ENCODE measurements at regions not wholly inside any gene's neighbourhood (a gene's known extent, or its start where the extent isn't known, plus 50 kb on each side); places are given as distances from the start of the nearest gene placed in this dataset.

DNA sequence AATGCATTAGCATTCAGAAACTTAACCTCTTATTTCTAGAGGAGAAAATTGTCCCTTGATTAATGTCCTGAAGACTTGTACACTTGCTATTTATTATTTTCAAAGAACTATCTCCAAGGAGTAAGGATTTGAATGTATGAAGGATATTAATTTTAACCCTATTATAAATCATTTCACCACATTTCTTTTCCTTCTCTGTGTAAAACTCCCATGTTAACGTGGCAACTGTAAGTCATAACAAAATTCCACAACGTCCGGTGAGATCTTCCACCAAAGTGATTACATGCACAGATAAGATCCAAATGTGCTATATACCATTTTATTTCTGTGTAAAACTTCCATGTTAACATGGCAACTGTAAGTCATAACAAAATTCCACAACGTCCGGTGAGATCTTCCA, 229.1 kb upstream of the ARHGEF26 start:
- Histone ChIP-seq H3K4me3 (ENCODE audit: control extremely low read depth in 1 of 5, extremely low read depth in 1 of 5, insufficient read depth in 1 of 5, low read depth in 2 of 5, low read length in 4 of 5) (no peak overlapping the region), H3K36me3 (replicated peaks in 1 of 2; ENCODE audit: control extremely low read depth in 1 of 2, control insufficient read depth in 1 of 2, extremely low read depth in 1 of 2, insufficient read depth in 2 of 2, low read length in 1 of 2) (no peaks in the 10 kb centered on the region), H2AFZ (ENCODE audit: insufficient read depth, low read depth, low read length, poor library complexity, severe bottlenecking) (no peak overlapping the region), H3K79me2 (ENCODE audit: control insufficient read depth, insufficient read depth, low read length) (no peaks in the 10 kb centered on the region), H4K20me1 (ENCODE audit: control insufficient read depth, insufficient read depth, low read length, poor library complexity, severe bottlenecking) (no peaks in the 10 kb centered on the region), H3K27ac (ENCODE audit: low read length in 2 of 2) (no peak overlapping the region), H3K9me3 (ENCODE audit: control extremely low read depth in 1 of 3, control insufficient read depth in 2 of 3, insufficient read depth in 1 of 3, low read length in 2 of 3) (no peaks in the 10 kb centered on the region), H3K27me3 (replicated peaks in 1 of 4; ENCODE audit: control extremely low read depth in 1 of 4, control insufficient read depth in 3 of 4, insufficient read depth in 4 of 4, low read length in 3 of 4) (no peaks in the 10 kb centered on the region), H3K4me2 (replicated peaks; ENCODE audit: low read depth, low read length, poor library complexity, severe bottlenecking) (no peak overlapping the region), H3K4me1 (ENCODE audit: control insufficient read depth in 2 of 2, insufficient read depth in 2 of 2, low read length in 2 of 2) (no peaks in the 10 kb centered on the region), H3K9ac (ENCODE audit: low read length) (no peak overlapping the region)
- Mint-ChIP-seq H3K4me1 (no peaks in the 10 kb centered on the region), H3K4me3 (no peak overlapping the region), H3K9me3 (ENCODE audit: insufficient read depth) (no peaks in the 10 kb centered on the region), H3K27me3 (no peaks in the 10 kb centered on the region), H3K27ac (no peak overlapping the region)
- TF ChIP-seq EZH2 (IDR thresholded peaks at IDR 0.05; ENCODE audit: borderline replicate concordance, insufficient read depth, low read depth, low read length, poor library complexity, severe bottlenecking) (no peak), CTCF (IDR thresholded peaks at IDR 0.05) (no peak)
- ATAC-seq (ENCODE audit: low read depth) (no peak), DNase-seq (no peak)
- 55% methylated on average over 5 of the region's 5 CpGs for WGBS (ENCODE audit: insufficient coverage)
- CTCF ChIA-PET = no interaction called here
- POLR2A ChIA-PET = no interaction called here
- intact Hi-C loops (cut with micrococcal nuclease) = no loop called here

DNA sequence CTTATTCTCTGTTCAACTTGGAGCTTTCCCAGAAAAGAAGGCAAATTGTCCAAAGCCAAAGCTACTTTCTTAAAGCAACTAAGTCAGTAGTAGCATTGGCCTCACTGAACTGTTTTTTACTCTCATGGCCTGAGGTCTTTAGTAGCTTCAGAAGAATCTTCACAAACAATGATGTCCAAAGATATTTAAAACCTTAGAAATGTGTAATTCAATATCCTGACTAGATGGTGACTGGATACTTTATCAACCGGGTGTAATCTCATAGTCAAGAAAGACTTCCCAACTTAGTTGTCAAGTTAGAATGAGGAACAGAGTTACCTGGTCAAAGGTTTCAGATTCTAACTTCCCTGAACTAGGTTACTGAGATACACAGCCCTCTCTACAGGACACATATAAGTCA, 226.3 kb upstream of the ARHGEF26 start:
- no peaks in the 10 kb centered on the region for H3K27me3 ChIP-seq (replicated peaks in 1 of 4; ENCODE audit: control extremely low read depth in 1 of 4, control insufficient read depth in 3 of 4, insufficient read depth in 4 of 4, low read length in 3 of 4)
- no CpG with 5 or more reads among the region's 1 CpG for WGBS (ENCODE audit: insufficient coverage)
- no peaks in the 10 kb centered on the region for H3K4me1 ChIP-seq (ENCODE audit: control insufficient read depth in 2 of 2, insufficient read depth in 2 of 2, low read length in 2 of 2)
- H3K27me3 Mint-ChIP-seq = no peaks in the 10 kb centered on the region
- TF ChIP-seq CTCF (IDR thresholded peaks at IDR 0.05) (no peak), EZH2 (IDR thresholded peaks at IDR 0.05; ENCODE audit: borderline replicate concordance, insufficient read depth, low read depth, low read length, poor library complexity, severe bottlenecking) (no peak)
- ChIA-PET POLR2A (no interaction called here), CTCF (no interaction called here)
- intact Hi-C loops (cut with micrococcal nuclease) = no loop called here
- ATAC-seq (ENCODE audit: low read depth) (no peak), DNase-seq (no peak)
- H3K9me3 ChIP-seq (ENCODE audit: control extremely low read depth in 1 of 3, control insufficient read depth in 2 of 3, insufficient read depth in 1 of 3, low read length in 2 of 3) = no peaks in the 10 kb centered on the region
- H3K36me3 ChIP-seq (replicated peaks in 1 of 2; ENCODE audit: control extremely low read depth in 1 of 2, control insufficient read depth in 1 of 2, extremely low read depth in 1 of 2, insufficient read depth in 2 of 2, low read length in 1 of 2) = no peaks in the 10 kb centered on the region
- no peak overlapping the region for H2AFZ ChIP-seq (ENCODE audit: insufficient read depth, low read depth, low read length, poor library complexity, severe bottlenecking)
- H3K9ac ChIP-seq (ENCODE audit: low read length) = no peak overlapping the region
- no peaks in the 10 kb centered on the region for H4K20me1 ChIP-seq (ENCODE audit: control insufficient read depth, insufficient read depth, low read length, poor library complexity, severe bottlenecking)
- no peak overlapping the region for H3K4me3 ChIP-seq (ENCODE audit: control extremely low read depth in 1 of 5, extremely low read depth in 1 of 5, insufficient read depth in 1 of 5, low read depth in 2 of 5, low read length in 4 of 5)
- H3K27ac ChIP-seq (ENCODE audit: low read length in 2 of 2) = no peak overlapping the region
- no peaks in the 10 kb centered on the region for H3K4me1 Mint-ChIP-seq
- no peak overlapping the region for H3K27ac Mint-ChIP-seq
- no peak overlapping the region for H3K4me2 ChIP-seq (replicated peaks; ENCODE audit: low read depth, low read length, poor library complexity, severe bottlenecking)
- no peaks in the 10 kb centered on the region for H3K79me2 ChIP-seq (ENCODE audit: control insufficient read depth, insufficient read depth, low read length)
- no peak overlapping the region for H3K4me3 Mint-ChIP-seq
- H3K9me3 Mint-ChIP-seq (ENCODE audit: insufficient read depth) = no peaks in the 10 kb centered on the region
